ENCODE measurements at regions not wholly inside any gene's neighbourhood (a gene's known extent, or its start where the extent isn't known, plus 50 kb on each side); places are given as distances from the start of the nearest gene placed in this dataset.

DNA sequence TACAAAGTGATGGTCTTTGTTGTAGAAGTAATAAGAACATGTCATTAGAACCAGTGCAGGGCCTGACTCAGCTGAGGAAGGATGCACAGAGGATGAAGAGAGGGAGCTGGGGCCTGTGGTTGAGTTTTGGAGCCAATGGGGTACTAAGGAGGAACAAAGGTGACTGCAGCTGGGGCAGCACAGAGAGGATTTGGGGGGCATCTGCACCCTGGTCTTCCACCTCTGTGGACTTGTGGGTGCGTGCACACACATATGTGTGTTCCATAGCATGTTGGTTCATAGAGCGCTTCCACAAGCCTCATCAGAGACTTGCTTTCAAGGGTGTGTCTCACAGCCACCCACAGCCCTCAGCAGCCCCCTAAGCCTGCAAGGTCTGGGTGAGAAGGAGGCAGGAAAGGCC is 650.3 kb upstream of the MGMT start:
- TF ChIP-seq POLR2A (IDR thresholded peaks at IDR 0.05), result no peak
- TF ChIP-seq, protein P1, sequence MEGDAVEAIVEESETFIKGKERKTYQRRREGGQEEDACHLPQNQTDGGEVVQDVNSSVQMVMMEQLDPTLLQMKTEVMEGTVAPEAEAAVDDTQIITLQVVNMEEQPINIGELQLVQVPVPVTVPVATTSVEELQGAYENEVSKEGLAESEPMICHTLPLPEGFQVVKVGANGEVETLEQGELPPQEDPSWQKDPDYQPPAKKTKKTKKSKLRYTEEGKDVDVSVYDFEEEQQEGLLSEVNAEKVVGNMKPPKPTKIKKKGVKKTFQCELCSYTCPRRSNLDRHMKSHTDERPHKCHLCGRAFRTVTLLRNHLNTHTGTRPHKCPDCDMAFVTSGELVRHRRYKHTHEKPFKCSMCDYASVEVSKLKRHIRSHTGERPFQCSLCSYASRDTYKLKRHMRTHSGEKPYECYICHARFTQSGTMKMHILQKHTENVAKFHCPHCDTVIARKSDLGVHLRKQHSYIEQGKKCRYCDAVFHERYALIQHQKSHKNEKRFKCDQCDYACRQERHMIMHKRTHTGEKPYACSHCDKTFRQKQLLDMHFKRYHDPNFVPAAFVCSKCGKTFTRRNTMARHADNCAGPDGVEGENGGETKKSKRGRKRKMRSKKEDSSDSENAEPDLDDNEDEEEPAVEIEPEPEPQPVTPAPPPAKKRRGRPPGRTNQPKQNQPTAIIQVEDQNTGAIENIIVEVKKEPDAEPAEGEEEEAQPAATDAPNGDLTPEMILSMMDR (IDR thresholded peaks at IDR 0.05), result no peak

Data from ovary (tissue), 3 donors.